ENCODE measurements at regions not wholly inside any gene's neighbourhood (a gene's known extent, or its start where the extent isn't known, plus 50 kb on each side); places are given as distances from the start of the nearest gene placed in this dataset.
"Not testable (repeated sequence)": the region's sequence is repeated elsewhere in the genome, so short reads cannot be mapped to it uniquely, and the experiment has no call there.

- TF ChIP-seq CTCF (IDR thresholded peaks at IDR 0.05; ENCODE audit: low read length); EZH2 (IDR thresholded peaks at IDR 0.05; ENCODE audit: borderline replicate concordance, low read length): not testable (repeated sequence)
Observed at GRCh38 chr6:159626506-159626905, 66.5 kb downstream of the SOD2 start.
